ENCODE measurements at regions not wholly inside any gene's neighbourhood (a gene's known extent, or its start where the extent isn't known, plus 50 kb on each side); places are given as distances from the start of the nearest gene placed in this dataset.

DNA sequence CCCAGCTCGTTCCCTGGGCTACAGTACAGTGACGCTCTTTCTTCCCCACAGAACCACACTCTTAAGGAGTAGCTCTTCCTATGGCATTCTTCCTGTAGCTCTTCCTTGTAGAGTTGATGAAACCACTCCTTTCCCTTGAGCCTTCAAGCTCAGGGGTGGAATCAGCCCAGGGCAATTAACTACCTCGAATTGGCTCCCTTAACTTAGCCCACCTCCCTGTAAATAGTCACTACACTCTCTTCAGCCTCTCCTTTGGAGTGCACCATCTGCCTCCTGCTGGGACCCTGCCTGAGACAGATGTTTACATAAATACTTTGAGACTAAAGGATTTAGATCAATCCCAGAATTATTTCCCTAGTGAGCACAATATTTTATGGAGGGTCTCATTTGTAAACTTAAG lies 537.8 kb upstream of the AUTS2 start:
- DNase-seq = no peak
- Histone ChIP-seq H3K4me3 (ENCODE audit: low read length) (no peak overlapping the region), H3K4me2 (ENCODE audit: low read length) (no peak overlapping the region), H3K36me3 (ENCODE audit: low read depth, low read length) (no peaks in the 10 kb centered on the region), H3K4me1 (ENCODE audit: insufficient read depth, low read length) (no peaks in the 10 kb centered on the region), H3K9me2 (replicated peaks; ENCODE audit: low read length) (no peaks in the 10 kb centered on the region), H2AFZ (ENCODE audit: low read length) (no peak overlapping the region), H3K9ac (ENCODE audit: low read length) (no peak overlapping the region), H3F3A (ENCODE audit: low read length, unreplicated experiment) (no peaks in the 10 kb centered on the region), H3K9me3 (ENCODE audit: low read length) (peaks cover 5% of the 10 kb centered on the region; the same call in 1 of the 2 replicates), H3K27ac (ENCODE audit: low read length) (no peak overlapping the region), H4K20me1 (ENCODE audit: low read length) (no peaks in the 10 kb centered on the region), H3K27me3 (ENCODE audit: low read length) (no peaks in the 10 kb centered on the region), H3K79me2 (ENCODE audit: low read length) (no peaks in the 10 kb centered on the region)
- no peak for ATAC-seq
- no TSS peak for BruUV-seq (replicated peaks)
- intact Hi-C loops (cut with micrococcal nuclease) = no loop called here
- ChIA-PET CTCF (no interaction called here), POLR2A (ENCODE audit: unreplicated experiment) (no interaction called here)
- TF ChIP-seq EZH2phosphoT487 (IDR thresholded peaks at IDR 0.05; ENCODE audit: borderline replicate concordance, low read length) = no peak
- TF ChIP-seq EZH2 (IDR thresholded peaks at IDR 0.05; ENCODE audit: low read length, unreplicated experiment) = no peak
- TF ChIP-seq, protein P1, sequence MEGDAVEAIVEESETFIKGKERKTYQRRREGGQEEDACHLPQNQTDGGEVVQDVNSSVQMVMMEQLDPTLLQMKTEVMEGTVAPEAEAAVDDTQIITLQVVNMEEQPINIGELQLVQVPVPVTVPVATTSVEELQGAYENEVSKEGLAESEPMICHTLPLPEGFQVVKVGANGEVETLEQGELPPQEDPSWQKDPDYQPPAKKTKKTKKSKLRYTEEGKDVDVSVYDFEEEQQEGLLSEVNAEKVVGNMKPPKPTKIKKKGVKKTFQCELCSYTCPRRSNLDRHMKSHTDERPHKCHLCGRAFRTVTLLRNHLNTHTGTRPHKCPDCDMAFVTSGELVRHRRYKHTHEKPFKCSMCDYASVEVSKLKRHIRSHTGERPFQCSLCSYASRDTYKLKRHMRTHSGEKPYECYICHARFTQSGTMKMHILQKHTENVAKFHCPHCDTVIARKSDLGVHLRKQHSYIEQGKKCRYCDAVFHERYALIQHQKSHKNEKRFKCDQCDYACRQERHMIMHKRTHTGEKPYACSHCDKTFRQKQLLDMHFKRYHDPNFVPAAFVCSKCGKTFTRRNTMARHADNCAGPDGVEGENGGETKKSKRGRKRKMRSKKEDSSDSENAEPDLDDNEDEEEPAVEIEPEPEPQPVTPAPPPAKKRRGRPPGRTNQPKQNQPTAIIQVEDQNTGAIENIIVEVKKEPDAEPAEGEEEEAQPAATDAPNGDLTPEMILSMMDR (conservative IDR thresholded peaks at IDR 0.05; ENCODE audit: low read depth, low read length) = no peak

GRCh38 chr7:69062020-69062765 lies 536.1 kb upstream of the AUTS2 start:
- CTCF ChIA-PET = no interaction called here
- no peak for TF ChIP-seq EZH2phosphoT487 (IDR thresholded peaks at IDR 0.05; ENCODE audit: borderline replicate concordance, low read length)
- TF ChIP-seq EZH2 (IDR thresholded peaks at IDR 0.05; ENCODE audit: low read length, unreplicated experiment) = no peak
- TF ChIP-seq, protein P1 (conservative IDR thresholded peaks at IDR 0.05; ENCODE audit: low read depth, low read length) = no peak
- H3K36me3 ChIP-seq (ENCODE audit: low read depth, low read length) = no peaks in the 10 kb centered on the region

DNA sequence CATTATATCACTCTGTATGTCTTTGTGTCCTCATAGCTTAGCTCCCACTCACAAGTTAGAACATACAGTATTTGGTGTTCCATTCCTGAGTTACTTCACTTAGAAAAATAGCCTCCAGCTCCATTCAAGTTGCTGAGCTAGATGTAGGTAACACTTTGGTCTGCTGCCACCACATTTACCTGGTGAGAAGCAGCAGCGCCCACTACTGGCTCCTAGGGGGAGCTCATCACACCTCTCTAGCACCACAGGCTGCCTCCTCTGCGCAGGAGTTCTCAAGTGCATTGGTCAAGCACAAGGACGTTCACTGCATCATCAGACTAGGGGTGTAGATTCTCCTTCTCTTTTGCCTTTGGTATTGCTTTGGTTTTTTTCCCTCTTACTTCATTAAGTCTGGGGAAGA lies 530.9 kb upstream of the AUTS2 start:
- no peaks in the 10 kb centered on the region for H3K4me1 ChIP-seq (ENCODE audit: insufficient read depth, low read length)
- H4K20me1 ChIP-seq (ENCODE audit: low read length) = no peaks in the 10 kb centered on the region
- no peak overlapping the region for H3K4me3 ChIP-seq (ENCODE audit: low read length)
- H3K4me2 ChIP-seq (ENCODE audit: low read length) = no peak overlapping the region
- no peaks in the 10 kb centered on the region for H3K36me3 ChIP-seq (ENCODE audit: low read depth, low read length)
- no peaks in the 10 kb centered on the region for H3K9me2 ChIP-seq (replicated peaks; ENCODE audit: low read length)
- BruUV-seq (replicated peaks) = no TSS peak
- ATAC-seq = no peak
- H3K79me2 ChIP-seq (ENCODE audit: low read length) = no peaks in the 10 kb centered on the region
- no peak overlapping the region for H3K27ac ChIP-seq (ENCODE audit: low read length)
- ChIA-PET POLR2A (ENCODE audit: unreplicated experiment) (no interaction called here), CTCF (no interaction called here)
- H3K9me3 ChIP-seq (ENCODE audit: low read length) = peaks cover 15% of the 10 kb centered on the region
- H3K27me3 ChIP-seq (ENCODE audit: low read length) = no peaks in the 10 kb centered on the region
- intact Hi-C loops (cut with micrococcal nuclease) = no loop called here
- TF ChIP-seq EZH2phosphoT487 (IDR thresholded peaks at IDR 0.05; ENCODE audit: borderline replicate concordance, low read length) (no peak), EZH2 (IDR thresholded peaks at IDR 0.05; ENCODE audit: low read length, unreplicated experiment) (no peak)
- TF ChIP-seq, protein P1 (conservative IDR thresholded peaks at IDR 0.05; ENCODE audit: low read depth, low read length) = no peak
- no peak overlapping the region for H3K9ac ChIP-seq (ENCODE audit: low read length)
- H3F3A ChIP-seq (ENCODE audit: low read length, unreplicated experiment) = no peaks in the 10 kb centered on the region
- H2AFZ ChIP-seq (ENCODE audit: low read length) = no peak overlapping the region
- no peak for DNase-seq

More at GRCh38 chr7:69062020-69062765, 536.1 kb upstream of the AUTS2 start:
- H3F3A ChIP-seq (ENCODE audit: low read length, unreplicated experiment) = no peaks in the 10 kb centered on the region
- H3K9me3 ChIP-seq (ENCODE audit: low read length) = peaks cover 10% of the 10 kb centered on the region; the same call in 1 of the 2 replicates
- no peak overlapping the region for H3K9ac ChIP-seq (ENCODE audit: low read length)
- no peaks in the 10 kb centered on the region for H3K79me2 ChIP-seq (ENCODE audit: low read length)
- no peak overlapping the region for H3K4me2 ChIP-seq (ENCODE audit: low read length)
- no TSS peak for BruUV-seq (replicated peaks)
- H4K20me1 ChIP-seq (ENCODE audit: low read length) = no peaks in the 10 kb centered on the region
- no peak overlapping the region for H3K4me3 ChIP-seq (ENCODE audit: low read length)
- no peak for ATAC-seq
- H3K9me2 ChIP-seq (replicated peaks; ENCODE audit: low read length) = no peaks in the 10 kb centered on the region
- H2AFZ ChIP-seq (ENCODE audit: low read length) = no peak overlapping the region
- no peak for DNase-seq
- H3K4me1 ChIP-seq (ENCODE audit: insufficient read depth, low read length) = no peaks in the 10 kb centered on the region
- no peak overlapping the region for H3K27ac ChIP-seq (ENCODE audit: low read length)
- no peaks in the 10 kb centered on the region for H3K27me3 ChIP-seq (ENCODE audit: low read length)
- intact Hi-C loops (cut with micrococcal nuclease) = no loop called here
- POLR2A ChIA-PET (ENCODE audit: unreplicated experiment) = no interaction called here
